Stimulated activated CD4-positive, alpha-beta T cell treated with anti-CD3 and anti-CD28 coated beads, Interleukin-4, amount 100 ng/mL, for 4 hours (primary cell): ENCODE measurements at regions not wholly inside any gene's neighbourhood (a gene's known extent, or its start where the extent isn't known, plus 50 kb on each side); places are given as distances from the start of the nearest gene placed in this dataset.

ENCODE experiments used
- DNase-seq, 2 experiments: peaks; one replicate each; pipeline ENCODE4 v3.0.0-alpha.2; 2020

DNA sequence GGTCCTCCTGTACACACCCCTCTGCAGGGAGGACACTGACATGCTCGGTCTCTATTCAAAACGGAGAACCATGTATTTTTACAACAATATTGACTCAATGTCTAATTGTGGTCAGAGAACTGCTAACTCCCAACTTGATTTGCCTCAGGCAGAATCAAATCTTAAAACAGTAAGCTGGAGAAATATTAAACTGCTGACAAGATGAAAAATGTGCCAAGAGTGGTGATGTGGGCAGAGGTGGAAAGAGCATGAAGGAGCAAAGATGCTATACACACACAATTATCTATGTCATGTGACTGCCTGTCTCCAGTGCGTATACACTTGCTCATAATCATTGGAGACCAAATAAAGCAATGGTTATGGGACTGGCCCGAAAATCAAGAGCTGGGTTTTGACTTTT is 556.1 kb upstream of the ZNF608 start:
- no peak for DNase-seq

GRCh38 chr5:125306741-125307140 is 560.3 kb upstream of the ZNF608 start:
- DNase-seq, result no peak

GRCh38 chr5:125310749-125311148 is 564.3 kb upstream of the ZNF608 start:
- no peak for DNase-seq

GRCh38 chr5:125311743-125312142 is 565.3 kb upstream of the ZNF608 start:
- no peak for DNase-seq

GRCh38 chr5:125313555-125313954 is 567.1 kb upstream of the ZNF608 start:
- DNase-seq, result no peak

- DNase-seq, result no peak
Observed at GRCh38 chr5:125315306-125315705, 568.9 kb upstream of the ZNF608 start.

DNA sequence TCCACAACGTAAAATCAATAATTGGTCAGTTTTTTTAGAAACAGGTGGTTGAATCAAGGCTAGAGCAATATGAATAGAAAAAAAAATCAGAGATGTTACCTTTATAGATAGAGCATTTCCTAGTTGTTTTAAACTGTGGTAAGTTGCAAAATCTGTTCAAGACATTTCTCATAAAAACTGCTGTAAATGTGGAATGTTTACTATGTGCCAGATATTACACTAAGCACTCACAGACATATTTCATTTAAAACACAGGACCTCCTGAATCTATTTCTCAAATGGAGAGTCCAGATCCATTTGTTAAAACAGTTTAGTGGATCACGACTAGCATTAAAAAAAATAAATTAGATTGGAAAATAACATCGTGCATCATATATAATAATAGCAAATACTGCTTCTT is 570.0 kb upstream of the ZNF608 start:
- no peak for DNase-seq

DNA sequence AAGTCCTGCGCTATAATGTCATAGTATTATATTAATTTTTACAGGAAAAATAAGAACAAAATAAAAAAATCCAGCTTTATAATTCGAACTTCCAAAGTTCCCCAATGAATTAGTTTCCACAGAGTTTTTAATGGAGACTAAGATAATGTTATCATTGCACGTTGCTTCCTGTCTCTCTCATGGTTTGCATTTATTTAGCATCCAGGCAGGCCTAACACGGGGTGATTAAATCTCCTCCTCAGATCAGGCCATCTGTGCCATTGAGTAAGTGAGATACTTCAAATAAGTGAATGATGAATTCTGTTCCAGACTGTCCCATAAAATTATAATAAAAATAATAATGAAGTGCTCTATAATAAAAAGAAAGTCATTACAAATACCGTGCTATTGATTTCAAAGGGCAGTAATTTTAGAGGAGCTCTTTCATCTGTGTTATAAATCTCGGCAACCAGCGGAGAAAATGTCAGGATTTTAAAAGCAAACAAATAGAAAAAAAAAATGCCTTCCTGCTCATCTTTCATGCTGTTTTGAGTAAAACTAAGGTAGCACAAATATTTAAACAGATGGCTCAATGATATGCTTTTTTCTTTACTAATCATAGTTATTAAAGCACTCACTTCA is 570.6 kb upstream of the ZNF608 start:
- no peak for DNase-seq

DNA sequence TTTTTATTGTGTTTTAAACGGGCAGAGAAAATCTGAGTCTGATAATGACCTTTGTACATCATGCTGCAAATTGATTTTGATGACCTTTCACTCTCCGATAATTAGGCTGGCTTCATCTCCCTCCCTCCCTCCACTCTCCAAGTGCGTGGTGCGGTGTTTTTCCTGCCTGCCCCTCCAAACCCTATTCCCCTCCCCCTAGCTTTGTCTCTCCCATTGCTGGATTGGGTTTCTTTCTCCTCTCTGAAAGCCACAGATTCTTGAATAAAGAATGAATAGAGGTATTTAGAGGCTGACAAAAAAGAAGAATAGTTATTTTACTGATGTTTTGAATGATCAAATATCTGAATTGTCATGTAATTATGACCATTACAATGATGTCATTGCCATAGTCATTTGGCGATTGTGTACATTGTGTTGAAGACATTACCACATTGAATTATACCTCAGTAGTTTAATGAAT is 571.1 kb upstream of the ZNF608 start:
- DNase-seq, result no peak

- no peak for DNase-seq
Observed at GRCh38 chr5:125321654-125322053, 575.2 kb upstream of the ZNF608 start.

GRCh38 chr5:125323613-125324012 is 577.2 kb upstream of the ZNF608 start:
- DNase-seq, result no peak

GRCh38 chr5:125325488-125326149 is 579.2 kb upstream of the ZNF608 start:
- no peak for DNase-seq

DNA sequence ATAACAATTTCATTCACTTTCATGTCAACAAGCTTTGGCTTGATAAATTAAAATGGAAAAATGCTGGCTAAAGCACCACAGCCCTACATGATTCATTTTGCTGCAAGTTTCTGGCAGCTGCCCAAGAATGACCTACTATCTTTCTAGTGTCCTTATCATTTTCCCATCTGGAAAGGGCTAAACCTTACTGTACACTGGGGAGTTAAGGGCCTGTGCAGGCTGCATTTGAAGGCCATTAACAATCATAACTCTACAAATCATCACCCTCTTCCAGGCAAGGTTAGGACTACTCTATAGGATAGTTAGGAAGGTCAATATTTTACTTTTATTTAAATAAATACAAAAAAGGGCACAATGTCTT is 579.7 kb upstream of the ZNF608 start:
- DNase-seq, result no peak

DNA sequence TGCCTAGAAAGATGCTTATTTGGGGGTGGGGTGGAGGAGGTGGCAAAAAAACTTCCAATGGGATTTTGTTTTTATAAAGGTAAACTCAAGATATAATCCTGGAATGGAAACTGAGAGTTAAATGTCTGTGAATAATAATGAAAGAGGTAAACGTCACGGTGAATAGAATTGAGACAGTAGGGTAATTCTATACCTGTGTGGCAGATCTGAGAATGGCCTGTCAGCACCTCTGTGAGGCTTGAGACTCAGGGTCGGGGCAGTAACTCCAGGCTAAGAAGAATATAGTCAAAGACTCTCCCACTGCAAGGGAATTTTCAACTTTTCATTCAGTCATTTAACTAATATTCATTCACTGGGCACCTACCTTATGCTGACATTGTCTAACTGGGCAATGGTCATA is 581.2 kb upstream of the ZNF608 start:
- DNase-seq, result no peak

GRCh38 chr5:125331987-125332598 is 585.7 kb upstream of the ZNF608 start:
- DNase-seq, result no peak

- no peak for DNase-seq
Observed at GRCh38 chr5:125333416-125333815, 587.0 kb upstream of the ZNF608 start.

- no peak for DNase-seq
Observed at GRCh38 chr5:125336401-125336800, 590.0 kb upstream of the ZNF608 start.

GRCh38 chr5:125337294-125337693 is 590.9 kb upstream of the ZNF608 start:
- DNase-seq, result no peak

- no peak for DNase-seq
Observed at GRCh38 chr5:125338440-125339174, 592.2 kb upstream of the ZNF608 start.

DNA sequence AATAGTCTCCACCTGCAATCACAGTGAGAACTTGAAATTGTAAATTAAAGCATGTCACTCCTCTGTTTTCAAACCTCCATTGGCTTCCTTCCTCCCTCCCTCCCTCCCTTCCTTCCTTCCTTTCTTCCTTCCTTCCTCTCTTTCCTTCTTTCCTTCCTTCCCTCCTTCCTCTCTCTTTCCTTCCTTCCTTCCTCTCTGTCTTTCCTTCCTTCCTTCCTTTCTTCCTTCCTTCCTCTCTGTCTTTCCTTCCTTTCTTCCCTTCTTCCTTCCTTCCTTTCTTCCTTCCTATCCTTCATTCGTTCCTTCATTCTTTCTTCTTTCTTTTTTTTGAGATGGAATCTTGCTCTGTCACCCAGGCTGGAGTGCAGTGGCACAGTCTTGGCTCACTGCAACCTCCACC is 595.0 kb upstream of the ZNF608 start:
- no peak for DNase-seq

- DNase-seq, result no peak
Observed at GRCh38 chr5:125343015-125343414, 596.6 kb upstream of the ZNF608 start.

- no peak for DNase-seq
Observed at GRCh38 chr5:125346316-125346715, 599.9 kb upstream of the ZNF608 start.

DNA sequence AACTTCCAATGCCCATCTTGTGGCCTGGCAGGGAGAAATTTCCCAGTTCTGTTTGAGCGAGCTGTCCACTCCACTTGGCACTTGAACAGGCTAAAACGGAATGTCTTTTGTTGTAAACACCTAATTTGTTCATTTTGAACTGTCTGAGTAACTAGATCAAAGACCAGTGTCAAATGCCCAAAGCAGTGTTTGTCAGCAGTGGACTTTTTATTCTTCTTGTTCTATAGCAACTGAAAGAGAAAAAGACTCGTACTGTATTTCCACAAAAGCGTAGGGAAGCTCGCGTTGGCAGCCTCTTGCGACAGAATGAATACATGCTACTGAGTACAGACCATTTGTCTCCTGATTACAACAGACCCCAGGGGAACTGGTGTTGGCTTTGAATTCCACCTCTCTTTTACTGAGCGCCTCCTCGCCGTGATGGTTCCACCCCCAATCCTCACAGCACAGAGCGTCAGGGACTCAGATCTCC is 601.8 kb upstream of the ZNF608 start:
- no peak for DNase-seq
